Keratinocyte (primary cell): ENCODE measurements at regions not wholly inside any gene's neighbourhood (a gene's known extent, or its start where the extent isn't known, plus 50 kb on each side); places are given as distances from the start of the nearest gene placed in this dataset.

Experiments used
- CTCF ChIP-seq, 3 experiments: IDR thresholded peaks in 1 of 3; conservative IDR thresholded peaks in 1 of 3; optimal IDR thresholded peaks in 1 of 3; 2 replicates in 2 of 3; 3 replicates in 1 of 3; pipeline versions ENCODE3 to v1.5.1; 2011; ENCODE audit warnings: low read length in 3 of 3, mild to moderate bottlenecking in 3 of 3, moderate library complexity in 2 of 3, control low read depth in 1 of 3, inconsistent platforms in 1 of 3; ENCODE audit not compliant: insufficient read depth in 2 of 3; ENCODE audit errors: extremely low read depth in 1 of 3
- EZH2 ChIP-seq: IDR thresholded peaks from one replicate; pipeline ENCODE4 v1.6.1; 2012; ENCODE audit warnings: inconsistent platforms, mild to moderate bottlenecking, low read length, moderate library complexity

GRCh38 chr6:15061908-15062515 lies 183.9 kb upstream of the JARID2 start:
- TF ChIP-seq CTCF (optimal IDR thresholded peaks at IDR 0.05 in 1 of 3, IDR thresholded peaks at IDR 0.05 in 1 of 3, conservative IDR thresholded peaks at IDR 0.05 in 1 of 3; ENCODE audit: extremely low read depth in 1 of 3, insufficient read depth in 2 of 3, low read length in 3 of 3): no peak
- no peak for TF ChIP-seq EZH2
